Left renal cortex interstitium (tissue), 4 donors: ENCODE measurements at regions not wholly inside any gene's neighbourhood (a gene's known extent, or its start where the extent isn't known, plus 50 kb on each side); places are given as distances from the start of the nearest gene placed in this dataset.

Experiments
- DNase-seq, 4 donors: peaks; one replicate each; pipeline ENCODE4 v3.0.0-alpha.2; 2013; ENCODE audit warnings: low read depth in 4 of 4, low spot score in 2 of 4, missing footprints in 1 of 4

- DNase-seq, result no peak
Measured at GRCh38 chr7:18235819-18236218, 208.2 kb upstream of the PRPS1L1 start.

- DNase-seq, result no peak
Measured at GRCh38 chr7:18239212-18239611, 211.6 kb upstream of the PRPS1L1 start.

GRCh38 chr7:18241543-18242231 is 214.0 kb upstream of the PRPS1L1 start:
- no peak for DNase-seq

GRCh38 chr7:18243731-18244130 is 216.1 kb upstream of the PRPS1L1 start:
- DNase-seq, result no peak

- DNase-seq, result no peak
Measured at GRCh38 chr7:18250133-18250532, 222.5 kb upstream of the PRPS1L1 start.

- no peak for DNase-seq
Measured at GRCh38 chr7:18257711-18258110, 230.1 kb upstream of the PRPS1L1 start.

GRCh38 chr7:18262058-18262457 is 233.5 kb upstream of the HDAC9 start:
- no peak for DNase-seq

- DNase-seq, result no peak
Measured at GRCh38 chr7:18265611-18266281, 229.8 kb upstream of the HDAC9 start.

GRCh38 chr7:18268571-18268970 is 227.0 kb upstream of the HDAC9 start:
- DNase-seq, result no peak

GRCh38 chr7:18276380-18276779 is 219.2 kb upstream of the HDAC9 start:
- no peak for DNase-seq

GRCh38 chr7:18278316-18278715 is 217.2 kb upstream of the HDAC9 start:
- no peak for DNase-seq

GRCh38 chr7:18283045-18283444 is 212.5 kb upstream of the HDAC9 start:
- no peak for DNase-seq

- no peak for DNase-seq
Measured at GRCh38 chr7:18287482-18287881, 208.1 kb upstream of the HDAC9 start.

GRCh38 chr7:18288322-18289037 is 207.1 kb upstream of the HDAC9 start:
- DNase-seq, result no peak

- no peak for DNase-seq
Measured at GRCh38 chr7:18289788-18290187, 205.8 kb upstream of the HDAC9 start.

- no peak for DNase-seq
Measured at GRCh38 chr7:18290223-18290622, 205.3 kb upstream of the HDAC9 start.

GRCh38 chr7:18290865-18291264 is 204.7 kb upstream of the HDAC9 start:
- DNase-seq, result no peak

- no peak for DNase-seq
Measured at GRCh38 chr7:18292584-18292983, 203.0 kb upstream of the HDAC9 start.

- DNase-seq, result no peak
Measured at GRCh38 chr7:18293759-18294158, 201.8 kb upstream of the HDAC9 start.

GRCh38 chr7:18294411-18294810 is 201.1 kb upstream of the HDAC9 start:
- DNase-seq, result no peak

GRCh38 chr7:18295781-18296423 is 199.6 kb upstream of the HDAC9 start:
- no peak for DNase-seq
